ENCODE measurements at regions not wholly inside any gene's neighbourhood (a gene's known extent, or its start where the extent isn't known, plus 50 kb on each side); places are given as distances from the start of the nearest gene placed in this dataset.

GRCh38 chr4:188363196-188363595 is 224.0 kb downstream of the TRIML1 start:
- Histone ChIP-seq H3F3A (ENCODE audit: control insufficient read depth, insufficient read depth) (no peaks in the 10 kb centered on the region), H3K9me2 (replicated peaks; ENCODE audit: control insufficient read depth, low read length) (no peaks in the 10 kb centered on the region), H3K27me3 (ENCODE audit: control insufficient read depth, low read length) (no peaks in the 10 kb centered on the region), H3K4me3 (ENCODE audit: low read length) (no peak overlapping the region), H3K27ac (ENCODE audit: low read depth, low read length) (no peak overlapping the region), H3K79me2 (ENCODE audit: control insufficient read depth, low read length) (no peaks in the 10 kb centered on the region), H3K9me3 (ENCODE audit: control insufficient read depth, insufficient read depth, low read length) (no peaks in the 10 kb centered on the region), H4K20me1 (ENCODE audit: control insufficient read depth, insufficient read depth, low read depth, low read length) (no peaks in the 10 kb centered on the region), H3K4me1 (ENCODE audit: control insufficient read depth, low read length) (no peaks in the 10 kb centered on the region), H3K36me3 (ENCODE audit: control insufficient read depth, low read length) (no peaks in the 10 kb centered on the region), H3K4me2 (ENCODE audit: low read length) (no peak overlapping the region)
- TF ChIP-seq CTCF (IDR thresholded peaks at IDR 0.05; ENCODE audit: low read depth, low read length, poor library complexity, severe bottlenecking): no peak
- no peak for TF ChIP-seq EZH2phosphoT487 (IDR thresholded peaks at IDR 0.05; ENCODE audit: borderline replicate concordance, low read length)

GRCh38 chr4:188370777-188371176 is 231.5 kb downstream of the TRIML1 start:
- TF ChIP-seq EZH2phosphoT487 (IDR thresholded peaks at IDR 0.05; ENCODE audit: borderline replicate concordance, low read length): no peak
- no peak for TF ChIP-seq CTCF (IDR thresholded peaks at IDR 0.05; ENCODE audit: low read depth, low read length, poor library complexity, severe bottlenecking)
- Histone ChIP-seq H3K27me3 (ENCODE audit: control insufficient read depth, low read length) (no peaks in the 10 kb centered on the region), H3K79me2 (ENCODE audit: control insufficient read depth, low read length) (no peaks in the 10 kb centered on the region), H3K27ac (ENCODE audit: low read depth, low read length) (no peak overlapping the region), H3K4me3 (ENCODE audit: low read length) (no peak overlapping the region), H3F3A (ENCODE audit: control insufficient read depth, insufficient read depth) (no peaks in the 10 kb centered on the region), H3K36me3 (ENCODE audit: control insufficient read depth, low read length) (no peaks in the 10 kb centered on the region), H3K4me2 (ENCODE audit: low read length) (no peak overlapping the region), H4K20me1 (ENCODE audit: control insufficient read depth, insufficient read depth, low read depth, low read length) (no peaks in the 10 kb centered on the region), H3K9me2 (replicated peaks; ENCODE audit: control insufficient read depth, low read length) (no peaks in the 10 kb centered on the region), H3K9me3 (ENCODE audit: control insufficient read depth, insufficient read depth, low read length) (no peaks in the 10 kb centered on the region), H3K4me1 (ENCODE audit: control insufficient read depth, low read length) (no peaks in the 10 kb centered on the region)

- H3K27me3 ChIP-seq (ENCODE audit: control insufficient read depth, low read length): no peaks in the 10 kb centered on the region
- H3K36me3 ChIP-seq (ENCODE audit: control insufficient read depth, low read length): no peaks in the 10 kb centered on the region
- no peaks in the 10 kb centered on the region for H3K9me2 ChIP-seq (replicated peaks; ENCODE audit: control insufficient read depth, low read length)
- no peaks in the 10 kb centered on the region for H3K9me3 ChIP-seq (ENCODE audit: control insufficient read depth, insufficient read depth, low read length)
- no peaks in the 10 kb centered on the region for H4K20me1 ChIP-seq (ENCODE audit: control insufficient read depth, insufficient read depth, low read depth, low read length)
- H3K4me1 ChIP-seq (ENCODE audit: control insufficient read depth, low read length): no peaks in the 10 kb centered on the region
- H3K4me3 ChIP-seq (ENCODE audit: low read length): no peak overlapping the region
- no peaks in the 10 kb centered on the region for H3F3A ChIP-seq (ENCODE audit: control insufficient read depth, insufficient read depth)
- H3K27ac ChIP-seq (ENCODE audit: low read depth, low read length): no peak overlapping the region
- no peak overlapping the region for H3K4me2 ChIP-seq (ENCODE audit: low read length)
- no peaks in the 10 kb centered on the region for H3K79me2 ChIP-seq (ENCODE audit: control insufficient read depth, low read length)
- TF ChIP-seq EZH2phosphoT487 (IDR thresholded peaks at IDR 0.05; ENCODE audit: borderline replicate concordance, low read length) (no peak), CTCF (IDR thresholded peaks at IDR 0.05; ENCODE audit: low read depth, low read length, poor library complexity, severe bottlenecking) (no peak)
Observed at GRCh38 chr4:188372058-188372457, 232.8 kb downstream of the TRIML1 start.

- Histone ChIP-seq H4K20me1 (ENCODE audit: control insufficient read depth, insufficient read depth, low read depth, low read length) (no peaks in the 10 kb centered on the region), H3K4me3 (ENCODE audit: low read length) (no peak overlapping the region), H3K36me3 (ENCODE audit: control insufficient read depth, low read length) (no peaks in the 10 kb centered on the region), H3K27ac (ENCODE audit: low read depth, low read length) (no peak overlapping the region), H3K79me2 (ENCODE audit: control insufficient read depth, low read length) (no peaks in the 10 kb centered on the region), H3K4me1 (ENCODE audit: control insufficient read depth, low read length) (no peaks in the 10 kb centered on the region), H3K9me2 (replicated peaks; ENCODE audit: control insufficient read depth, low read length) (no peaks in the 10 kb centered on the region), H3F3A (ENCODE audit: control insufficient read depth, insufficient read depth) (no peaks in the 10 kb centered on the region), H3K4me2 (ENCODE audit: low read length) (no peak overlapping the region), H3K9me3 (ENCODE audit: control insufficient read depth, insufficient read depth, low read length) (no peaks in the 10 kb centered on the region), H3K27me3 (ENCODE audit: control insufficient read depth, low read length) (no peaks in the 10 kb centered on the region)
- no peak for TF ChIP-seq EZH2phosphoT487 (IDR thresholded peaks at IDR 0.05; ENCODE audit: borderline replicate concordance, low read length)
- no peak for TF ChIP-seq CTCF (IDR thresholded peaks at IDR 0.05; ENCODE audit: low read depth, low read length, poor library complexity, severe bottlenecking)
Observed at GRCh38 chr4:188372829-188373228, 233.6 kb downstream of the TRIML1 start.

Measured in DOHH2 (cell line).